Epithelial cell of proximal tubule (primary cell): ENCODE measurements at regions not wholly inside any gene's neighbourhood (a gene's known extent, or its start where the extent isn't known, plus 50 kb on each side); places are given as distances from the start of the nearest gene placed in this dataset.

Experiments used
- DNase-seq: peaks from one replicate; pipeline ENCODE4 v3.0.0-alpha.2; 2011; ENCODE audit warnings: low read depth
- H3K4me3 ChIP-seq: 2 replicates; pipeline ENCODE4 v1.5.1; 2011; ENCODE audit warnings: low read depth, mild to moderate bottlenecking, low read length
- CTCF ChIP-seq: conservative IDR thresholded peaks from 2 replicates; pipeline ENCODE4 v1.5.1; 2012; ENCODE audit warnings: low read depth, mild to moderate bottlenecking, low read length

GRCh38 chr6:121764493-121764892 lies 329.0 kb downstream of the GJA1 start:
- DNase-seq, result no peak
- no peak overlapping the region for H3K4me3 ChIP-seq
- TF ChIP-seq CTCF, result no peak

GRCh38 chr6:121765060-121765459 lies 329.6 kb downstream of the GJA1 start:
- no peak for TF ChIP-seq CTCF
- H3K4me3 ChIP-seq, result no peak overlapping the region
- DNase-seq, result no peak

GRCh38 chr6:121767211-121767610 lies 331.8 kb downstream of the GJA1 start:
- TF ChIP-seq CTCF, result no peak
- H3K4me3 ChIP-seq, result no peak overlapping the region
- no peak for DNase-seq

GRCh38 chr6:121770943-121771342 lies 335.5 kb downstream of the GJA1 start:
- H3K4me3 ChIP-seq, result no peak overlapping the region
- DNase-seq, result no peak
- no peak for TF ChIP-seq CTCF

- no peak for TF ChIP-seq CTCF
- no peak for DNase-seq
- H3K4me3 ChIP-seq, result no peak overlapping the region
These were observed 336.7 kb downstream of the GJA1 start for GRCh38 chr6:121771937-121772720.

GRCh38 chr6:121776054-121776453 lies 340.6 kb downstream of the GJA1 start:
- H3K4me3 ChIP-seq, result no peak overlapping the region
- TF ChIP-seq CTCF, result no peak
- no peak for DNase-seq
